ENCODE measurements at regions not wholly inside any gene's neighbourhood (a gene's known extent, or its start where the extent isn't known, plus 50 kb on each side); places are given as distances from the start of the nearest gene placed in this dataset.
"Not testable (repeated sequence)": the region's sequence is repeated elsewhere in the genome, so short reads cannot be mapped to it uniquely, and the experiment has no call there.

- no peak for FAIRE-seq
Measured at GRCh38 chr6:144543006-144543871, 258.1 kb downstream of the UTRN start.

- no peak for FAIRE-seq
Measured at GRCh38 chr6:144544266-144544830, 259.2 kb downstream of the UTRN start.

DNA sequence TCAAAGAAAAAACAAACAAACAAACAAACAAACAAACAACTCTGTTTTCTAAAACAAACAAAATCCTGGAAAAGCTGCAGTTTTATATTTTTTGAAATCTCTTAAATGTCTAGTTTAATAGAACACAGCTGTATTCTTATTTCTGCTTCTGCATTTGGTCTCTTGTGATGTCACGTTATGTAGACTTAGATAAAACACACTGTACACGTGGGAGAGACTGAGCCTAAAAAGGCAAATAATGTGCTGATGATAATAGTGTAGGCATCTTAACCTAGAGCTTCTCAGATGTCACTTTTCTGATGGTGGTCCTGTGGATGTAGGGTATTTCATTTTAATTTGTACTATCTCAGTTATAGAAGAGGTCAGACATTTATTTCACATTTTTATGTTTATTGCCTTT is 261.7 kb downstream of the UTRN start:
- no peak for FAIRE-seq

DNA sequence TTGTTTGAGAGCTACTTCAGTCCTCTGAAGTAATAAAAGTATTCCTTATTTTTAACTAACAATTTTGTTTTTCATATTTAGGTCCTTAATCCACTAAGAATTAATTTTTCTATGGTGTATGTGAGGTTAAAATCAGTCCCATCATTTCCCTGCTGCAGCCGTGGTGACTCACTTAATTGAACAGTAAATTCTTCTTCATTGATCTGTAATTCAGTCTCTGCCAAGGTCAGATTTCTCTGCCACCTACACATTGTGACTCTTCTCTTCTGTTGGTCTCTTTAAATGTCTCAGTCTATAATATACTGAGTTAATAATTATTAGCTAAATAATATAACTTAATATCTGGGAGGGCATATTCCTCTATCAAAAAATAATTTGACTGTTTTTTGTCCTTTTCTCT is 262.3 kb downstream of the UTRN start:
- FAIRE-seq: no peak

DNA sequence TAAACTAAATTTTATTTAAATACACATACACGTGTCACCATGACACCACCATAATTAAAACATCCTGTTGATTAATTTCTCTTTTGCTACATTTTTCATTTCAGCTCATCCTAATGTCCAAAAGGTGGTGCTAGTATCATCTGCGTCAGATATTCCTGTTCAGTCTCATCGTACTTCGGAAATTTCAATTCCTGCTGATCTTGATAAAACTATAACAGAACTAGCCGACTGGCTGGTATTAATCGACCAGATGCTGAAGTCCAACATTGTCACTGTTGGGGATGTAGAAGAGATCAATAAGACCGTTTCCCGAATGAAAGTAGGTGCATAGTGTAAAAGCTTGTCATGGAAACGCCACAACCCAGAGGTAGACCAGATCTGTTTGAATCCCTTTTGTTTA is 263.4 kb downstream of the UTRN start:
- no peak for FAIRE-seq

DNA sequence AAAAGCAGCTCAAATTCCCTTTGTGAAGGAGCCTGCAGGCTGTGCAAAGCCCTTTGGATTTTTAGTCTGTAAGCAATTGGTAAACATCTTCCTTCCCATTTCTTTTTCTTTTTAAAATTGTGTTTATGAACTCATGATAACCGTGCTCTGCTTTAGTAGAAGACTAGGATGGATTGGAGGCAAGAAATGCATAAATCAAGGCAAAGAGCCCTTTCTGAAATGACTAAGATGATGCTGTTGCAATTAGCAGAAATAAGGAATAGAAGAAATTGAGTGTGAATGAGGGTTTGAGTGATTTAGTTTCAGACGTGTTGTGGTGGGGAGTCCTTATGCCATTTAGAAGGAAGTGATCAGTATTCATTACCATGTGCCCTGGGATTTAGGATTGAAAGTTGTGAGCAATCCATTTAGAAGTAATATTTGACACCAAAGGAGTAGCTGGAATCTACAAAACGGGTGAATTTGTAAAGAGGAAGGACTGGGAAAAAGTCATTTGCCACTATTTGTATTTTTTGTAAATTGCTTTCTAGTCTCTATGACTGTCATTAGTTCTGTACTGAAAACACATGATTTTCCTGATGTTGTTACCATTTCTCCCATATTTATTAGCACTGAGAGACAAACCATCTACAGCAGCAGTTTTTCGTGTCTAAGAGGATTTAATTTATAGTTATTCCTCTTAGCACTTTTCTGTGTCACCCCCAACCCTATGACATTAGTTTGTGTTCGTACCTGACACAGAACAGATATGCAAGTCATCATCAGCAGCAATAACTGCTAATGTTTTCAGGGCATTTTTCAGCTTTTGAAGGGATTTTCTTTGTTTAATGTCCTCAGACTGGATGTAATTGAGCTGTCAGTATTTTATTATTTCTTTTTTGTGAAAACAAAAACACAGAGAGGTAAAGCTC is 265.0 kb downstream of the UTRN start:
- no peak for FAIRE-seq

DNA sequence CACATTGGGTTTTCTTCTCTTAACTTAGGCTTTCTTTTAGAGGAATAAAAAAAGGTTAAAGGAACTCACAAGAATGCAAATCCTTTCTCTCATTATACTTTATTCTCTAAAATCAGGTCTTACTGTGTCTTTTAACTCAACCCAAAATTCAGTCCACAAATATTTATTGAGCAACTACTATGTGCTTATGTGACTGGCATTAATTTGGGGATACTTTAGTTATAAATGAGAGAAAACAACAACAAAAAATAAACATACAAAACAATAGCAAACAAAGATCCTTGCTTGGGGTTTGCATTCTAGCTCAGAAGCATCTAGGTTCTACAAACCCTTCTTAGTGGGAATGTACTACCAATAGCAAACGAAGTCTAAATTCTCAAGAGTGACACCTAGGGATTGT is 266.2 kb downstream of the UTRN start:
- FAIRE-seq: no peak

DNA sequence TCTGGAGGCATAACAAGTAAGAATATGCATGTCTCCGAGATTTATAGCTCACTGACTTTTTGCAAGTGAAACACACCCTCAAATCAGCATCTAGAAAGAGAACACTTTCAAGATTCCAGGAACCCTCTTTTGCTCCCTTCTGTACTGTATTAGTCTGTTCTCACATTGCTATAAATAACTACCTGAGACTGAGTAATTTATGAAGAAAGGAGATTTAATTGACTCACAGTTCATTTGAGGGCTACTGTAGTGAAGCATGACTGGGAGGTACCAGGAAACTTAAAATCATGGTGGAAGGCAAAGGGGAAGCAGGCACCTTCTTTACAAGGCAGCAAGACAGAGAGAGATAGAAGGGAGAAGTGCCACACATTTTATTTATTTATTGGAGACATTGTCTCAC is 269.9 kb downstream of the UTRN start:
- no peak for FAIRE-seq

DNA sequence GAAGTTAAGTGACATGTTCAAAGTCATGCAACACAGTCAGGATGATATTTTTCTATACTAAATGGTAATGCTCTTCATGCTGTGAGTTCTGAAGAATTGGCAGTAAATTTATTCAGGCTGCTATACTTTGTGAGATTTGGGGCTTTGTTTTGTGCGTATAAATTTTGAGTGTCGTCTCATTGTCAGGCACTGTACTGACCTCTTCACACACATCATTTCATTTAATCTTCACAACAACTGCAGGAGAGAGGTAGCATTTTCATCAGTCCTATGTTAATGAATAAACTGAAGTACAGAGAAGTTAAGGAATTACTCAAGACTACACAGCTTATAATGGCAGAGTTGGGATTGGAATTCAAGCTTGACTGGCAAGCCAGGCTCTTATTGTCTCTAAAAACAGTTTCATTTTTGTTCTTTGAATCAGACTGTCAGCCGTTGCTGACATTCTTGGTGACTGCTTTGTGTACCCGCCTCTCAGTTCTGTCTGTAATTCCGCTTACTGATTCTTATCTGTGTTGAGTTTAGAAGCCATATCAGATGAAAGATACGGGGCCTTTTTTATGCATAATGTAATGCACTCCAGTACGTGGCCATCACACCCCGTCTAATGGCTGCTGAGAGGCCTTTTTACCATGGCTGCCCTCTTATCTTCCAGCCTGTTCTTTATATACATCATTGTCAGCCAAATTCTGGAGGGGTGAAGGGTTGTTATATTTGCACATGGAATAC is 274.9 kb downstream of the UTRN start:
- FAIRE-seq: no peak

DNA sequence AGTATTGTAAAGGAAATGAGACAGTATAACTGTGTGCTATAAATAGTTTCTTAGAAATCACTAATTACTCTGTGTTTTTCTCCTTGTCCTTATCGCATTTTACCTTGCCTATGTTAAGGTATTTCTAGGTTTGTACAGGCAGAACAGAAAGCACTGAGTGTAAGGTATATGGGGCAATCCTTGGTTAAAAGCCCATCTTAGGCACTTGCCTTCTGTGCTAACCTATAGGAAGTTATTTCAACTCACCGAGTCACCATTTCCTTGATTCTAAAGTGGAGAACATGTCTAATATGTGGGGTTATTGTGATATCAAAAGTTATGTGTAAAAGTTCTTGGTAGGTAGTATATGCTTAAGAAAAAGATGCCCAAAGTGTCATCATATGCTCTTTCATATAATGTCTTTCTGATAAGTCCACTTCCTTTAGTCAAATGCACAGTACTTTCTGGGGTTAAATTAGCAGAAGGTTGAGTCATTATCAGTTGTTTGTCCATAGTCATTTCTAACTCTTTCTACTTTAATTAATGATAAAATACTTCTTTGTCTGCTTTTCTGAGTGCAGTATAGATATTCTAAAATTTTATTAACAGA is 276.4 kb downstream of the UTRN start:
- peak; percentile 33 for FAIRE-seq

DNA sequence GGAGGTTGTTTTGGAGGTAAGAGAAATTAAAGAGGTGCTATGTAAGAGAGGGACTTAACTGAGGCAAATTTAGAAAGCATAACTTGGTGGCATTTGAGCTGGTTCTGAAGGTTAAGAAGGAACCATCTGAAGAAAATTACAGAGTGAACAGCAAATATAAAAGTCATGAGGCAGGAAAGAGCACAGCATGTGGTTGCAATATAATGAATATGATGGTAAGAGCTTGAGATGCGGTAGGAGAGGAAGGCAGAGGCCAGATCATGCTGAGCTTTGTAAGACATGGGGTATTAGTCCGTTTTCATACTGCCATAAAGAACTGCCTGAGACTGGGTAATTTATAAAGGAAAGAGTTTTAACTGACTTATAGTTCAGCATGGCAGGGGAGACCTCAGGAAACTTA is 279.1 kb downstream of the UTRN start:
- no peak for FAIRE-seq

DNA sequence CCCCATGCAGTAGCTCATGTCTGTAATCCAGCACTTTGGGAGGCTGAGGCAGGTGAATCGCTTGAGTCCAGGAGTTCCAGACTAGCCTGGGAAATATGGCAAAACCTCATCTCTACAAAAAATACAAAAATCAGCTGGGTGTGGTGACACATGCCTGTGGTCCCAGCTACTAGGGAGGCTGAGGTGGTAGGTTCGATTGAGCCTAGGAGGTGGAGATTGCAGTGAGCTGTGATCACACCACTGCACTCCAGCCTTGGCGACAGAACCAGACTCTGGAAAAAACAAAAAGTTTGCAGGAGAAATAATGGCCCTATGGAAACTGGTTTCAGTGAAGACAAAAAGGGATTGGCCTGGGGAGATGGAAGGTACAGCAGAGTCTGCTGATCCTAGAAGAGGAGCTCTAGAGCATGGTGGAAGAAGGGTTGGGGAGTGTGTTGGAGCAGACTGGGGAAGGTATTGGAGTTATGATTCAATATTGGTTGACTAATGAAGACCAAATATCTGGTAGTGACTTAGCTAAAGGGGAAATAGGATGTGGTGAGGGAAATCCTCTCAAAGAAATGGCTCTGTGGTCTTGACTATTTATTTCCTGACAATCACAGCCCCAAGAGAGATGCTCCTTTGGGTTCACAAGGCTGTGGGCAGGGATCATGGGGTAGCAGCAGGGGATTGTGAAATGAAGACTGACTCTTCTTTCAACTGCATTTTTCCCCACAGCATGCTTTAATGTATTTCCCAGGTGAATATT is 281.9 kb downstream of the UTRN start:
- no peak for FAIRE-seq

GRCh38 chr6:144568241-144568640 is 283.1 kb downstream of the UTRN start:
- FAIRE-seq: no peak

- not testable (repeated sequence) for FAIRE-seq
Measured at GRCh38 chr6:144572541-144572940, 287.4 kb downstream of the UTRN start.

DNA sequence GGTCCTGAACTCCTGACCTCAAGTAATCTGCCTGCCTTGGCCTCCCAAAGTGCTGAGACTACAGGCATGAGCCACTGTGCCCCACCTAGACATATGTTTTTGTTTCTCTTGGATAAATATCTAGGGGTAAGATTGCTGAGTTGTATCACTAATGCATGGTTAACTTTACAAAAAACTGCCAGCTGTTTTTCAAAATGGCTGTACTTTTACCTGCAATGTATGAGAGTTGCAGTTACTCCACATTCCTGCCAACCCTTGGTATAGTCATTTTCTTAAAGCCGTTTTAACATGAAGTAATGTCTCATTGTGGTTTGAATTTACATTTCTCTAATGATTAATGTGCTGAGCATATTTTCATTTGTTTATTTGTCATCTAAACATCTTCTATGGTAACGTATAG is 289.7 kb downstream of the UTRN start:
- no peak for FAIRE-seq

DNA sequence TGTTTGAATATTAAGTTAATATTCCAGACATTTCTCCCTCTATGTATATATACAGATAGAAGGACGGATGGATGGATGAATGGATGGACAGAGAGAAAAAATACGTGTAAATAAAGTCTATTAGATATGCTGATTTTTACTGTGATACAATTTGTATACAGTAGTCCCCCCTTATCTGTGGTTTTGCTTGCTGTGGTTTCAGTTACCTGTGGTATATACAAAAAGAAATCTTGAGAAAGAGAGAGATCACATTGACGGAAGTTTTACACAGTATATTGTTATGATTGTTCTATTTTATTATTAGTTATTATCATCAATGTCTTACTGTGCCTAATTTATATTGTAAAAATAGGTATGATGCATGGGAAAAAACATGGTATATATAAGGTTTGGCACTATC is 290.2 kb downstream of the UTRN start:
- no peak for FAIRE-seq

GRCh38 chr6:144576871-144577270 is 291.7 kb downstream of the UTRN start:
- no peak for FAIRE-seq

DNA sequence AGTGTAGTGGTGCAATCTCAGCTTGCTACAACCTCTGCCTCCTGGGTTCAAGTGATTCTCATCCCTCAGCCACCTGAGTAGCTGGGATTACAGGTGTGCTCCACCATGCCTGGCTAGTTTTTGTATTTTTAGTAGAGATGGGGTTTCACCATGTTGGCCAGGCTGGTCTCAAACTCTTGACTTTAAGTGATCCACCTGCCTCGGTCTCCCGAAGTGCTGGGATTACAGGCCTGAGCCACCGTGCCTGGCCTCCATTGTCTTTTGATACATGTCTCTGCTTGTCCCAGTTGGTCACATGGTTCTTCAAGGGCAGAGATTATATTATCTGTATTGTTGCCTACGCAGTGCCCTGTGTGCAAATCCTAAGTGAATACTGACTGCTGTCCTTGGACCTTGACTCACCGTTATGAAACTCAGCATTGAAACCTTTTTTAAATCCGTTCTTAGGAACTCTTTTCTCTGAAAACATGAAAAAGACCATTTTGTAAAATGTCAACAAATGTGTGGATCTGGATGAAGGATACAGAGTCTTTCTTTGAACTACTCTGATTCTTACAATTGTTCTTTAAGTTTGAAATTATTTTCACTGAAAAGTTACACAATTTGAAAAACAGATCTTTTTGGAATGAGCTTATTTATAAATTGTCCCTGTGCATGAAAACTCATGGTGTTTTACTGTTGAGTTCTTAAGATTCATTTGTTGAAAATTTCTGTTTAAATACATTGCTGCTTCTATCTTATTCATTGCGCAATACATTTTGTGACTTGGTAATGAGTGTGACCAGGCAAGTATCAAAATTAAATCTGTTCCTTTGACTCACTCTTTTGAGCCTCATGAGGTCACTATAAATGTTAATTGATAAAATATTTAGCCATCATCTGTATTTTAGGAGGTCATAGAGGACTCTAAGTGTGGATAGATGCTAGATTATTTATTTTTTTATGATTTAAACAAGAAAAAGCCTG is 293.5 kb downstream of the UTRN start:
- FAIRE-seq: no peak

DNA sequence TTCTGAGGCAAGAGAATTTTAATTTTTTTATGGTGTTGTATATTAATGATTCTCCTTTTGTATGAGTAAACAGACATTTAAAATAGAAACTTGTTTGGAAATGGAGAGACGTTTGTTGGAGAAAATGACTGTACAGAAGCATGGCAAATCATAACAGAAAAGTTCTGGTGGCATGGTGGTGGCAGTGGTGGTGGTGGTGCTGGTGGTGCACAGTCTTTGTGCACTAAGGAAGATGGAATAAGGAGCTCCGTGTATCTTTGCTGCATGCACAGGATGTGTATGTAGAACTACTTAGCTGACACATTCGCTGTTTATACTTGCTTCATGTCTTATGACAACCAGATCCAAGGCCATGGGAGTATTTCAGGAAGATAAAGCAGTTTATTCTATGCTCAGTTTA is 294.9 kb downstream of the UTRN start:
- FAIRE-seq: no peak

DNA sequence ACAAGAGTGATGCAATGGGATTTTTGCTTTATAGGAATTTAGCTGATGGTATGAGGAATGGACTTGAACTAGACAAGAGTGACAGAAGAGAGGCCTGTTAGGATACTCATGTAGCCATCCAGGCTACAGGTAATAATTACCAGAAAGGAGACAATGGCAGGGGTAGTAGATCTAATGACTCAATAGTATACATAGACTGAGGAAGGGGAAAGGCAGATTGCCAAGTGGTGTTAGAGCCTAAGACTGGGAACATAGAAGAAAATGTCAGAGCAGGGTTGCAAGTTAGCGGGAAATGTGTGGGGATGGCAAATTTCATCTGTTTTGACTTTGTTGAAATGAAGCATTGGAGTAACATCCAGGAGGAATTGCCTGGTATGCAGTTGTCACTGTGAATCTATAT is 295.6 kb downstream of the UTRN start:
- no peak for FAIRE-seq

Measured in colon (tissue), 2 donors.